HG03342 (cell line): ENCODE measurements at regions not wholly inside any gene's neighbourhood (a gene's known extent, or its start where the extent isn't known, plus 50 kb on each side); places are given as distances from the start of the nearest gene placed in this dataset.
A peak's percentile ranks its signal among the peaks of the same experiment; 100 is the strongest.
"Not testable (repeated sequence)": the region's sequence is repeated elsewhere in the genome, so short reads cannot be mapped to it uniquely, and the experiment has no call there.

ENCODE experiments used
- ATAC-seq: cut with Tn5 transposase; IDR thresholded peaks from one replicate; pipeline ENCODE4 v1.9.1; 2021; ENCODE audit warnings: mild to moderate bottlenecking, moderate library complexity; ENCODE audit not compliant: unreplicated experiment

DNA sequence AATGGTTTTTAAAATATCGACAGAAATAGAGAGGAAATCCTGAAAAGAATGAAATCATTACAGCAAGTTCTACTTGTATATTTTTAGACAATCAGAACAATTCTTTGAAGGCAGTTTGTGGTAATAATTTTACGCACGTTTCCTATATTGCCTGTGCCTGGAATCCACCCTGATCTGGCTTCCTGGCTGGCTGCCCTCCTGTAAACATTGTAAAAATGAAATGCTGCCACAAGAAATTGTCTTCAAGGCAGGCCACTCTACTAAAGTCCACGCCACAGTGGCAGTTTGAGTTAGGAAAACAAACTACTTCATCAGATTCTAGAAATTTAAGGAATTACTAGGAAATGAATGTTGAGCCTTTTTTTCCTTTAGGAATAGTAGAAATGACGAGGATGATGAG lies 454.5 kb upstream of the NR5A2 start:
- ATAC-seq = no peak

DNA sequence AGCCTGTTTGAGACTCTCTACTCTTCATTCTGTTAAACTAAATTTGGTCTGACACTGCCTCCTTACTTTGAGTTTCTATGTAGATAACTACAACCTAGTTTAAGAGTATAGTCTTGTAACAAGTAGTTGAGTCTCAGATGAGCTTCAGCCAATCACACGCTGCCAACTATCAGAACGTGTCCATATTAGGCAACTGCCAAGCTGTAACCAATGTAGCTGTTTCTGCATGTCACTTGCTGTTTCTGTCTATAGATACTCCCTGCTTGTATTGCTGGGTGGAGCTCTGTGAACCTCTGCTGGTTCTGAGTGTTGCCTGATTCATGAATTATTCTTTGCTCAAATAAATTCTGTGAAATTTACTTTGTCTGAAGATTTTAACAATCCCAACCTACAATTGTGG lies 452.6 kb upstream of the NR5A2 start:
- no peak for ATAC-seq

DNA sequence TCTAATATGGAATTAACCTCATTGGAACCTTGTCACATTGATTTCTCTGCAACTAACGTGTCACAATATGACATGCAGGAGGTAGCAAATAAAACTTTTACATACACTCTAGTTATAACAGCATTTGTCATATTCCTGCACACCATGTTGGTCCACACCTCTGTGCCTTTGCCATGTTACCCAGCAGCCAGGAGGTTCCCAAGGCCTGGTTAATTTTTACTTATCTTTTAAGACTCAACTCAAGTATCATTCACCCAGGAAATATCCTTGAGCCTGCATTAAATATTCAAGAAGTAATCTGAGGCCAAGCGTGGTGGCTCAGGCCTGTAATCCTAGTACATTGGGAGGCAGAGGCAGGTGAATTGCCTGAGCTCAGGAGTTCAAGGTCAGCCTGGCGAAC lies 447.2 kb upstream of the NR5A2 start:
- ATAC-seq = no peak

DNA sequence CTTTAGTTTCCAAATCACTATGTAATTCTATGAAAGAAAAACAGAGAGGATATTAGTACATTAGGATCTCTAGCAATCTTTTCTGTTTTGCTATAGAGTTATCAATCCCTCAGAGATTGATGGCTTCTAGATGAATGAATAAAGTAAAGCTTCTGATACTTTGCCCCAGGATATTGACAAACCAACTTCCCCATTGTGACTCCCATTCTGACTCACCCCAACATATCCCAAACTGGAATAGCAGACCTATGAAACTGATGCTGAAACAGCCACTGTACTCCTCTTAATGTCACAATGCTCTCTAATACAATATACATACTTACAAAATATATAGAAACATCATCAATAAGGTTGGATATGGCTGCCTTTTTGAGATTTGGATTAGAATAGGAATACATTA lies 442.1 kb upstream of the NR5A2 start:
- no peak for ATAC-seq

DNA sequence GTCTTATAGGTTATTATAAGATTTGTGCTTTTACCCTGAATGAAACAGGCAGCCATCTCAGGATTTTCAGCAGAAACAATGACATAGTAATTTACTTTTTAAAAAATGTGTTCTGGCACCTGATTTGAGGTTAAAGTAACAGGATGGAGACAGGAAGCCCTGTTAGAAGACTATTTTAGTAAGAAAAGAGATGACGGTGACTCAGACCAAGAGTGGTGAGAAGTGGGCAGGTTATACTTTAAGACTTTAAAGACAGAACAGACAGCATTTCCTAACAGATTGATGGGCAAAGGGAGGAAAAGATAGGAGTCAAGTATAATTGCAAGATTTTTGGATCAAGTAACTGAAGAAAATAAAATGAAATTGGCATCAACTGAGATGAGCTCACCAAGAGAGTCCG lies 436.8 kb upstream of the NR5A2 start:
- ATAC-seq = peak; percentile 65

DNA sequence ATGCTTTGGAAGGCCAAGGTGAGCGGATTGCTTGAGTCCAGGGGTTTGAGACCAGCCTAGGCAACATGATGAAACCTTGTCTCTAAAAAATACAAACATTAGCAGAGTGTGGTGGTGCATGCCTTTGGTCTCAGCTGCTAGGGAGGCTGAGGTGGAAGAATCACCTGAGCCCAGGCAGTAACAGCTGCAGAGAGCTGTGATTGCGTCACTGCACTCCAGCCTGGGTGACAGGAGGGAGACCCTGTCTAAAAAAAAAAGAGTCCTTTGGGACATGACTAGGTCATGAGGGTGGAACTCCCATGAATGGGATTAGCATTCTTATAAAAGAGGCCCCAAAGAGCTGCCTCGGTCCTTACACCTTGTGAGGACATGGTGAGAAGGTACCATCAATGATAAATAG lies 436.0 kb upstream of the NR5A2 start:
- ATAC-seq = no peak

DNA sequence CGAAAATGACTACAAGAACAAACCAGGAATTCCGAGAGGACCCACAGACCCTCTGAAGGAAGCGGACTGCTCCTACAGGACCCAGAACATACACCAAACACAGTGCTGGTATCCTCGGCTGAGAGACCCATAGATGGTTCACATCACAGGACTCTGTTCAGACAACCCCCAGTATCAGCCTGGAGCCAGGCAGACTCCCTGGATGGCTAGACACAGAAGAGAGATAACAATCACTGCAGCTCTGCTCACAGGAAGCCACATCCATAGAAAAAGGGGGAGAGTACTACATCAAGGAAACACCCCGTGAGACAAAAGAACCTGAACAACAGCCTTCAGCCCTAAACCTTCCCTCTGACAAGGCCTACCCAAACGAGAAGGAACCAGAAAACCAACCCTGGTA lies 434.0 kb upstream of the NR5A2 start:
- ATAC-seq = no peak

DNA sequence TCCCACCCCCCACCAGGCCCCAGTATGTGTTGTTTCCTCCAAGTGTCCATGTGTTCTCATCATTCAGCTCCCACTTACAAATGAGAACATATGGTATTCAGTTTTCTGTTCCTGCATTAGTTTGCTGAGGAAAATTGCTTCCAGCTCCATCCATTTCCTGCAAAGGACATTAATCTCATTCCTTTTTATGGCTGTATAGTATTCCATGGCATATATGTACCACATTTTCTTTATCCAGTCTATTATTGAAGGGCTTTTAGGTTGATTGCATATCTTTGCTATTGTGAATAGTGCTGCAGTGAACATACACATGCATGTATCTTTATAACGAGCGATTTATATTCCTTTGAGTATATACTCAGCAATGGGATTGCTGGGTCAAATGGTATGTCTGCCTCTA lies 431.1 kb upstream of the NR5A2 start:
- ATAC-seq = not testable (repeated sequence)

DNA sequence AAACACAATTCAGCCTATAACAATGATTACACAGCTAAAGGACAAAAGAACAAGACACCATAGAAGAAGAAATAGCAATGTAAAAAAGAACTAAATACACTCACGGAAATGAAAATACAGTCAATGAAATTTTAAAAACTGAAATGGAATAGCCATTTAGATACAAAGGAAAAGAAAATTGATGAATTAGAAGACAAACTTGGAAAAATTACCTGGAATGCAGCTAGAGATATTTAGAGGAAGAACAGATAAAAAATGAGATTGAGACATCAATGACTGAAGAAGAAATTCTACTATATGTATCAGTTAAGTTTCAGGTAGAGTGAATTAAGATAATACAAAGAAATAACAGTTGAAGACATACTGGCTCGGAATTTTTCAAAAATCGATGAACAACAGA lies 430.4 kb upstream of the NR5A2 start:
- no peak for ATAC-seq

DNA sequence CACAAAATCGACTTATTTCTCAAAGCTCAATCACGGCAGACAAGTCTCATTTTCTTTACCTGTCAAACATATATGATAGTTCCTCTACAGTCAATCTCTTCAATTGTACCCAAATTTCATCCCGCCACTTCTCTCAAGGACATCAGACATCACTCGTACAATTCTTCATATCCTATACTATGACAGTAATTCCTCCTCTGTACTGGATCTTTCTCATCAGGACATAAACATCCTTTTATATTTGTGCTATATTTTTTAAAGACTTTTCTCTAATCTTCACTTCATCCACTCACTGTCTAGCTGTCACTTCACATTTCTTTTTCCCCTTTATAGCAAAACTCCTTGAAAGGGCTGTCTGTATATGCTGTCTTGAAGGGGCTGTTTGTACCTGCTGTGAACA lies 419.1 kb upstream of the NR5A2 start:
- ATAC-seq = no peak

DNA sequence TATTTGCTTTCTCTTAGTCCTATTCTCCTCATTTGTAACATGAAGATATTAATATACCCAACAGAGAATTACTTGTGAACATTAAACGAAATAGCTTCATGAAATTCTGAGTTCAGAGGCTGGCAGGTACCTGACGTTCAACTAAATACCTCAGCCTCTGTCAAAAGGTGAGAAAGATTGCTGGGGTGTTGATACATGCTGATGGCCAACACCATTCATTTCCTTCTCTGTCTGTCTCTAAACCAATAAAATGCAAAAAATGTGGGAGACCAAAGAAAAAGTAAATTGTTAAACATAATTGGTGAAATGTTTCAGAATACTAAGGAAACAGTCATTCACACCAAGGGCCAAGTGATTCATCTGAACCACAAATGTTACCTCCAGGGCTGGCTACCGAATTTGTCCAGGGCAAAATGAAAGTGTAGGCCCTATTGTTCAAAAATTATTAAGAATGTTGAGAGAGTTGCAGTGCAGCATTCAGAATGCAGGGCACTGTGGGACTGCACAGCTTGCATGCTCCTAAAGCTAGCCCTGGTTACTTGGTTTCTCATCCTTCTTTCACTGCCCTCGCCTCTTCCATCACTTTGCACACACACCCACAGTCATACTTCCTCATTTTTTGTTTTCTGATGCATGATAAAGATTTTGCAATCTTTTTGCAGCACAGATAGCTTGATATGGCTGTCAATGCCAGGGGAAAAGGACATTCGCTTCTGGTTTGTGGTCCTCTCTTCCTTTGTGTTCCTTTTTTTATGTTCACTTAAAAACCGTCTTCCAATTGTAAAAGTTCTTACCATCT lies 414.3 kb upstream of the NR5A2 start:
- peak; percentile 66 for ATAC-seq

DNA sequence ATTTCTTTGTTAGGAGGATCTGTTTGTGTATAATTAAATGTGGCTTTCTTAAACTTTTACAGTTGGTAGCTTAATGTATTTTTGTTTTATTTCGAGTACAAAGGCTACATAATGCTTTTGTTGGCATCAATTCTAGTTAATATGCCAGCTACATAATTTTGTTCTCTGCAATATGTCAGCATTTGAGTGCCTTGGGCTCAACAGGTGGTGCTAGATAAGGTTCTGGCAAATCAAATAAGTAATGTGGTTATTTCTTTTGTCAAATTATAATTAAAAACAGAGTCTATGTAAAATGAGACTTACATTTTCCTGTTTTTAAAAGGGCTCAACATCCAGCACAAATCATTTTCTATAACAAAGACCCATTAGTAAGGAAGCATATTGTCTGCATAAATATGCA lies 410.6 kb upstream of the NR5A2 start:
- no peak for ATAC-seq

DNA sequence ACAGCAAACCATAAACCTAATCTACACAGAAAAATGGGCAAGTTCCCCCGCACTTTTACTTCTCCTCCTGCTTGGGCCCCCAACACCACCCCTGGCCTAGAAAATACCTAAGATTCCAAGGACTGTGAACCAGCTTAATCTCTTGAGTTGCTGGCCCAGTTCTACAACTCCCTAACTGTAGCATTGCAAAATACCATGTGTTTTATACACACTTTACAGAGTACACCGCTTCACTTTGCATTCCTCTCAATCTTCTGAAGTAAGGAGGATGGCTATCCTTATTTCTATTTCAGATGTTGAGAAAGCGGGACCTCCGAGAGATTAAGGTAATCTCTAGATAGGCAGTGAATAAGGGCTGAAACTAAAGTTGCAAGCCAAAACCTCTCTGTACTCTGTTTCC lies 408.3 kb upstream of the NR5A2 start:
- no peak for ATAC-seq

DNA sequence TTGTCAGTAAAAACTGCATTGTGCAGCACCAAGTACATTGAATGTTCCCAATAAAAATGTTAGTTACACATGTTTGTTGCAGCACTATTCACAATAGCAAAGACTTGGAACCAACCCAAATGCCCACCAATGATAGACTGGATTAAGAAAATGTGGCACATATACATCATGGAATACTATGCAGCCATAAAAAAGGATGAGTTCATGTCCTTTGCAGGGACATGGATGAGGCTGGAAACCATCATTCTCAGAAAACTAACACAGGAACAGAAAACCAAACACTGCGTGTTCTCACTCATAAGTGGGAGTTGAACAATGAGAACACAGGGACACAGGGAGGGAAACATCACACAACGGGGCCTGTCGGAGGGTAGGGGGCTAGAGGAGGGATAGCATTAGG lies 401.3 kb upstream of the NR5A2 start:
- ATAC-seq = not testable (repeated sequence)

DNA sequence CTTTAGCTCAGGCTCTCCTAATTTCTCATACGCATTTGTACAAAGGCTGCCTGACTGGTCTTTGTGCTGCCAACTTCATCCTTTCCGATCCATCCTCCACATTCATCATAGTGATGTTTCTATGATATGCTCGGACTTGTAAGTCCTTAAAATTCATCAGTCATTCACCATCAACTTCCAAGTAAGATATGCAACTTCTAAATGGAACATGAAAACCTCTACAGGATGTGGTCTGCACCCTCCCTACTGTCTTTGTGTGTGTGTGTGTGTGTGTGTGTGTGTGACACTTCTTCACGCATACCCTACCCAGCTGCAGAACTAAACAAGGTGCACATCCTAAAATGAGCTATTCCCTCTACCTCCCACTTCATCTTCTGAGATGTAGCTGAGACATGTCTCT lies 397.9 kb upstream of the NR5A2 start:
- ATAC-seq = no peak

DNA sequence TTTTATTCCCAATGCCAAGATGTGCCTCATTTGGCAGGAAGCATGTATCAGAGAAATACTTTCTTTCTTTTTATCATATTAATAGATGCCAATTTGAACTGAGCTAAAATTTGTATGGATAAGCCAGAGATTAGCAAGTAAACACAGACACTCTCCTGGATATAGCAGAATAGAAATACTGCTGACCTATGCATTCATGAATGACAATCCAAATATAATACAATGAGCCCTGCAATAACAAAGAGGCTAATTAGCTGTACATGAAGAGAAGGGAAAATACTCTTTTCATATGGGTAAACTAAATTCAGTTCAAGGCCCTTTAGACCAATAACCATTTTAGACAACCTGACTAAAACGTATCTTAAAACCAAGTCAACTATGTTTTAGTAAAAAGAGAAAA lies 388.1 kb upstream of the NR5A2 start:
- ATAC-seq = no peak

DNA sequence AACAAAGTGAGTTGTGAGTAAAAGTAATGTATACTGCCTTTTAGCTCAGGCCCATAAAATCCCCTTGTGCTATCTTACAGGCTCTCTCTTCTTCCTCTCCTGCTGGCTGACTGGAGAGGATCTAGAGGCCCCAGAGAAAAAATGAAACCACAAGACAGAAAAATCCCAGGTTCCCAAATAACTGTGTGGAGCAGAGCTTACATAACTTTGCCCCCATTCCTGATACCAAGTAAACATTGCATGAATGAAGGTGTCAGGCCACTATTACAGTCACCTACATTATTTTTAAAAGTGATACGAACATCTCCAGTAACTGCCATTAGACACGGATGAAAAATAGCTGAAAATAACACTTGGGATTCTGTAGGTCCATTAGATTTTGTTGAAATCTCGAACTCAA lies 386.0 kb upstream of the NR5A2 start:
- ATAC-seq = no peak

DNA sequence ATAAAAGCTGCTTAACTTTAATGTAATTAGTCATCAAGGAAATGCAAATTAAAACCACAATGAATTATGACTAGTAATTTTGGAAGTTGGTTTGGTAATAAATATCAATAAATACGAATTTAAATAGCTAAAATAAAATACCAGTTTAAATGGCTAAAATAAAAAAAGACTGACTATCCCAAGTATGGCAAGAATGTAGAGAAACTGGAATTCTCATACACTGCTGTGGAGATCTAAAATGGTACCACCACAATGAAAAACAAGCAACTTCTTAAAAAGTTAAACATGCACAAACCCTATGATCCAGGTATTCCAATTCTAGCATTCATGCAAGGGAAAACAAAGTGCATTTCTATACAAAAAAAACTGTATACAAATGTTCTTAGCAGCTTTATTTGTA lies 382.6 kb upstream of the NR5A2 start:
- ATAC-seq = no peak

DNA sequence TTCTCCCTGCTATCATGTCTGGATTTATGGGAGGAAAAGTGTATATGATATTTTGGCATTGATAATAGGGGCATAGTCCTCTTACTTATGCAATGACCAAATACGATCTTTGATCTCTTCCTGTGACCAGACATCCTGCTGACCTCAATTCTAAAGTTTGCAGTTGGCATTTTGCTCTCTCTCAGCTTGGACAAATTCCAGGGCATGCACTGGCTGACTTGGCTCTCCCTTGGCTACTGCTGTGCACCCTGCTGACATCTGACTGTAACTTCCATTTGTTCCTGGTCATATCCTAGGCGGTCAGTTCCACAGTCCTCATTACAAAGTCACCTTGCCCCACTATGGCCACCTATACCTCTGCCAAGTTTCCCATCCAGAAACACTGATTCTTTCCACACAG lies 380.7 kb upstream of the NR5A2 start:
- no peak for ATAC-seq

DNA sequence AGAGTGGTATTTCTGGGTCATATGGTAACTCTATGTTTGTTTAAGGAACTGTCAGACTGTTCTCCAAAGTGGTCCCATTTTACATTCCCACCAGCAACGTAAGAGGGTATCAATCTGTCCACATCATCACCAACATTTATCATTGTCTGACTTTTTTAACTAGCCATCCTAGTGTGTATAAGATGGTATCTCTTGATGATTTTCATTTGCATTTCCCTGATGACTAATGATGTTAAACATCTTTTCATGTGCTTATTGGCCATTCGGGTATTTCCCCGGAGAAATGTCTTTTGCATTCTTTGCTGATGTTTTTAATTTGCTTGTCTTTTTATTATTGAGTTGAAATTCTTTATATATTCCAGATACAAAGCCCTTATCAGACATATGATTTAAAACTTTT lies 370.1 kb upstream of the NR5A2 start:
- no peak for ATAC-seq

DNA sequence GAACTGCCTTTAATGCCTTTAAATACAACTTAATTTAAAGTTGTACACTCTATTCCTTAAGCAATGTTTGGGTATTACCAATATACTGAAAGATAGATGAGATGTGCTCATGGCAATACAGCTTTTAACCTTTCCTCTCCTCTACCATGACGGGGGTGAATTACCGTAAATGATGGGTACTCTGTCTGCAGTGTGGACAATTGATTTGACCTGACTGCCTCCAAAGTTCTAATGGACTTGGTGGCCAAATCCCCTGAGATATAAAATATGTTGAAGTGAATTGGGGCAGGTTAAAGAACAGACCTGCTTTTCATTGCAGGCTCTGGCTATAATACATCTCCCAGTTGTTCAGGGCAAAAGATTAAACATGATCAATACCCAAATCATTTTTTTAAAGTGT lies 367.4 kb upstream of the NR5A2 start:
- no peak for ATAC-seq

DNA sequence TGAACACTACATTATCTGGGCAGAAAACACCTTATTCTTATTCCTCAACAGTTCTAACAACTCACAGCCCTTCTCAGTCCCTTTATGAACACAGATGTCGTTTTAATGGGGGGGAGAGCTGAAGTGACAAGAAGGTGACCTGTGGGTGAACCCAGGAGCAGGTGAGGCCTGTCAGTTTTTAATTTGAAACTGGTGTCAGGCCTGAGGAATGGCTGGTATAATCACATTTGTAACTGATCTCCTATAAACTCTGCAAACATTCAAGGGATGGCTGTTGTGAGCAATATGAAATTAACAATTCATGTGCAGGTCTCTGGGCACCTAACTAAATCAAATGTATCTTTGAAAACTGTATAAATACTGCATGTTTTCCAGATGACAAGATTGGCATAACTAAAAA lies 362.1 kb upstream of the NR5A2 start:
- ATAC-seq = no peak

DNA sequence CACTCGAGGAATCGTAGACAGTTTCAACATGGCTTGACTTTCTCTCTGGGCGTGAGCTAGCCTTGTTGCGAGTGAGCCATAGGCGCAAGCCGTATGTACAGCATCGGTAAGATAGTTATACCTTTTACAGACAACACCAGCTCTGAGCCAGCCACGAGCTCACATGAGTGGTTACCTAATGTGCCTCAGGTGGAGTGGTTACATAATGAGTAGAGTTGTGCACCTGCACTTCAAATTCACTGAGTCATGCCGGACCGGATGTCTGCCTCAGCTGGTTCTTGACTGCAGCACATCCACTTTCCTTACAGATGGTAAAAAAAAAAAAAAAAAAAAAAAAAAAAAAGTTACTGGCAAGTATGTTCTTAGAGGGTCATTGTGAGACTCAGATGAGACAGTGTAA lies 360.4 kb upstream of the NR5A2 start:
- ATAC-seq = no peak
